ENCODE measurements at regions not wholly inside any gene's neighbourhood (a gene's known extent, or its start where the extent isn't known, plus 50 kb on each side); places are given as distances from the start of the nearest gene placed in this dataset.

DNA sequence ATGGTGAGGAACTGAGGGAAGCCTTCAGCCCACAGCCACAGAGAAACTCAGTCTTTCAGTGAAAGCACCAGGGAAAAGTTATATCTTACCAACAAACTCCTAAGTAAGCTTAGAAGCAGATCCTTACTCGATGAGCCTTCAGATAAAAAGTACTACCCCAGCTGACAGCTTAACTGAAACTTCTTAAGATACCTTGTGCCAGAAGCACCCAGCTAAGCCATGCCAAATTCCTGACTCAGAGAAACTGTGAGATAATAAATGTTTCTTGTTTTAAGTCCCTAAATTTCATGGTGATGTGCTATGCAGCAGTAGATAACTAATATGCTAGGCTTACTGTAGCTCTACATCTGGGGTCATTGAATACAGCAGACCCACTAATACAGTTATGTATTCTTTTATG, 2025.0 kb downstream of the LRRC4C start:
- TF ChIP-seq, protein P1, sequence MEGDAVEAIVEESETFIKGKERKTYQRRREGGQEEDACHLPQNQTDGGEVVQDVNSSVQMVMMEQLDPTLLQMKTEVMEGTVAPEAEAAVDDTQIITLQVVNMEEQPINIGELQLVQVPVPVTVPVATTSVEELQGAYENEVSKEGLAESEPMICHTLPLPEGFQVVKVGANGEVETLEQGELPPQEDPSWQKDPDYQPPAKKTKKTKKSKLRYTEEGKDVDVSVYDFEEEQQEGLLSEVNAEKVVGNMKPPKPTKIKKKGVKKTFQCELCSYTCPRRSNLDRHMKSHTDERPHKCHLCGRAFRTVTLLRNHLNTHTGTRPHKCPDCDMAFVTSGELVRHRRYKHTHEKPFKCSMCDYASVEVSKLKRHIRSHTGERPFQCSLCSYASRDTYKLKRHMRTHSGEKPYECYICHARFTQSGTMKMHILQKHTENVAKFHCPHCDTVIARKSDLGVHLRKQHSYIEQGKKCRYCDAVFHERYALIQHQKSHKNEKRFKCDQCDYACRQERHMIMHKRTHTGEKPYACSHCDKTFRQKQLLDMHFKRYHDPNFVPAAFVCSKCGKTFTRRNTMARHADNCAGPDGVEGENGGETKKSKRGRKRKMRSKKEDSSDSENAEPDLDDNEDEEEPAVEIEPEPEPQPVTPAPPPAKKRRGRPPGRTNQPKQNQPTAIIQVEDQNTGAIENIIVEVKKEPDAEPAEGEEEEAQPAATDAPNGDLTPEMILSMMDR (IDR thresholded peaks at IDR 0.05 in 8 of 11, conservative IDR thresholded peaks at IDR 0.05 in 3 of 11), result no peak
- TF ChIP-seq POLR2A (IDR thresholded peaks at IDR 0.05), result no peak

All from spleen (tissue), 7 donors.